Fibroblast of gingiva (primary cell): ENCODE measurements at regions not wholly inside any gene's neighbourhood (a gene's known extent, or its start where the extent isn't known, plus 50 kb on each side); places are given as distances from the start of the nearest gene placed in this dataset.

Experiments
- DNase-seq: peaks from one replicate; pipeline ENCODE4 v3.0.0-alpha.2; 2011; ENCODE audit warnings: low read depth

GRCh38 chr2:204272610-204273287 lies 272.5 kb upstream of the PARD3B start:
- DNase-seq: no peak

DNA sequence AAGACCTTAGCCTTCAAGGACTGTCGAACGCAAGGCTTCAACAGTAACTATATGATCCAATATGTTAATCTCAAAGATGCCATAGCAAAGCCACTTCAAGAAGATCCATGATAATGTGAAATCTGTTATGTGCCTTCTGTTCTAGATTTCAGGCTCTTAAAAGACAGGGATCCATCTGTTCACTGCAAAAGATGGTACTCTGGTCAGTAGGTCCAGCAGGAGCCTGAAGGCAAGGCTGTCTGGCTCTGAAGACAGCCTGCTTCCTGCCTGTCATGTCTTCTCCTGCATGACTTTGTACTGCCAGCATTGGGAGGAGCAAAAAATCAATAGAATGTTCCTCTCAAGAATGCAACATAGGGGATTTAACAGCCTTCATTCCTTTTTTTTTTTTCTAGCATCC lies 270.8 kb upstream of the PARD3B start:
- DNase-seq: no peak

DNA sequence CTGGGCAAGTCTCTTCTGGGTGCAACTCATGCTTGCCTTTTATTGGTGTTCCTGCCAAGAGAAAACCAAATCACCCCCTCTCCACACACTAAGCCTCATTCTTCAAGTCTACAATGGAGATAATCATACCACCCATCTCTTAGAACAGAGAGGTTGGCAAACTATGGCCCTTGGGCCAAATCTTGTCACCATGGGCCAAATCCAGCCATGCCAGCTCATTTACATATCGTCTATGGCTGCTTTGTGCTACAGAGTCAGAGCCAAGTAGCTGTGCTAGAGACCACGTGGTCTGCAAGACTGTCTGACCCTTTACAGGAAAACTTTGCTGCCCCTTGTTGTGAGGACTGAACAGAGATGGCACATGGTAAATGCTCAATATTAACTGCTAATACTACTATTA lies 270.3 kb upstream of the PARD3B start:
- DNase-seq: no peak

- DNase-seq: no peak
These were observed 268.0 kb upstream of the PARD3B start for GRCh38 chr2:204277226-204277625.

GRCh38 chr2:204278454-204278853 lies 266.8 kb upstream of the PARD3B start:
- no peak for DNase-seq

GRCh38 chr2:204279819-204280218 lies 265.5 kb upstream of the PARD3B start:
- no peak for DNase-seq

DNA sequence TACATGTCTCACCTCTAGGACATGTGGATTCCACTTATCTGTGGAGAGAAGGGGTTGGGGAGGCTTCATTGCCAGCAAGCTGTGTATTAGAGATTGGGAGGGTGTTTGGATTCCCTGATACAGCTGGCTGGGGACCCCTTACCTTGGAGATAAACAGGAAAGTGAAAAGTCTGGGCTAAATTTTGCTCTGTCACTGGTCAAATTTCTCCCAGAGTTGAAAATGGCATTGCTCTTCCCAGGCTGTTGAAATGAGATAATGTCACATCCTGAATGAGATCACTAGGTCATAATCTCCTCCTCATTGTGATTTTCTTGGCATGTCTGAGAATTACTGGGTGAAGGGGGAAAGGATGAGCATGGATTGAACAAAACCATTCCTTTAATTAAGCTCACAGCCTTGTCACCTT lies 265.0 kb upstream of the PARD3B start:
- no peak for DNase-seq

DNA sequence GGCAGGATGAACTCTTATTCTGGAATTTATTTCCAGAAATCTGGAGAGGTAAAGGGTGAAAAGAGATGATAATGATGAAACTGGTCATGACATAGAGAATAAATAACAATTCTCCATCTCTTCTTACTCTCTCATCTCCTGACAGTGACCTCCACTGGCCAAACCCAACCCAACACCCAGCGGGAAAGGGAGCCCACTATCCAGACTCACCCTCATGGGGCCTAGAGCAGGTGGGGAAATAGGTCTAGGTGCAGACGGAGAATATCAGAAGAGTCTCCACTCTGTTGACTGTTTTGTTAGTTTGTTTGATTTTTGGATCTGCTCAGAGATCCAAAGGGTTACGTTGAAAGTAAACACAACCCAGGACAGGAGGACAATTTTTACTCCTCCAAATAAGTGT lies 263.2 kb upstream of the PARD3B start:
- DNase-seq: no peak

DNA sequence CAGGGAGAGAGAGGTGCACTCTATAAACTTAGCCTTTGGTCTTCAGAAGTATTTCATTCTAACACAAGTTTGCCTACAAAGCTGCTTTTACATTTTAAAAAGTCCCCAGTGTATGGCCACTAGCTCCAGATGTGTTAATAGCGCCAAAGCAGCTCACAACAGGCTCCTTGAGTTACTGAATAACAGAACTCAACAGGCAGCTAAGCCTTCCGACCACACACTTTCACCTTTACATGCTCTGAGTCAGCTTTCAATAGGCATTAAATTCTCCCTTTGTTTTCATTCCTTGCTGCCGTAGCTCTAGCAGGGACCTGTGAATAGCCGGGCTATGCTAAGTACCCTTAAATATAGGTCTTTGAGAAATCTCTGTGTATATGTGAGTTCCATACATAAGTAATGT lies 262.8 kb upstream of the PARD3B start:
- DNase-seq: no peak

DNA sequence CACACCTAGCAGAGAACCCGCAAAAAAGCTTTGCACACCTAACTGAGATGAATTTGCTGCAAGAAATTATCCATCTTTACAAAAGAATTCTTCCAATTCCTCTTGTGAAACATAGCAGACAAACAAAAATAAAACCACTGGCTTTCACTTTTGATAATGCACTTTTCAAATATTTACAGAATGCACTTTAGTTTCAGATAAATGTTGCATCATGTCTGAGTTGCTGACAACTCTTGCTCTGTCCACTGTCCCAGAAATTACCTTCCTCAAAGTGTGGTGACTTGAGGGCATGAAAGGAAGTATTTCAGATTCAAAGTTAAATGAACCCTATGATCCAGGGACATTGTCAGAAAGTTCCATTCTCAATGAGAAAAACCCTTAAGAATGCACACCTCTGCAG lies 256.2 kb upstream of the PARD3B start:
- no peak for DNase-seq

DNA sequence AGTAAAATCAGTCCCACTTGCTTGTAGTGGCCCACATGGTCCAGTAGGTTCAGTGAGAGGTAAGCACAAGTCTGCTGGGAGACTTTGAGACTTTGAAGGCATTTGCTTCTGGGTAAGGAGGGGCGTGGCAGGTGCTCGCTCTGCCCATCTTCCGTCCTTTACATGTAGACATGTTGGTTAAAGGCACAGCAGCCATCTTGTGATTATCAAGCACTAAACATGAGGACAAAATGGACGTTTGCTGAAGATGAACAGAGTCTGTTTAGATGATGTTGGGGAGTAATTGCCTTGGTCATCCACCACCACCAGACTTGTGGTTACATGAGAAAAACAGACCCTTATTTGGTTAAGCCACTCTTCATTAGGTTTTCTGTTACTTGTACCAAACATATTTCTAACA lies 252.8 kb upstream of the PARD3B start:
- no peak for DNase-seq

GRCh38 chr2:204293884-204294747 lies 251.2 kb upstream of the PARD3B start:
- no peak for DNase-seq

DNA sequence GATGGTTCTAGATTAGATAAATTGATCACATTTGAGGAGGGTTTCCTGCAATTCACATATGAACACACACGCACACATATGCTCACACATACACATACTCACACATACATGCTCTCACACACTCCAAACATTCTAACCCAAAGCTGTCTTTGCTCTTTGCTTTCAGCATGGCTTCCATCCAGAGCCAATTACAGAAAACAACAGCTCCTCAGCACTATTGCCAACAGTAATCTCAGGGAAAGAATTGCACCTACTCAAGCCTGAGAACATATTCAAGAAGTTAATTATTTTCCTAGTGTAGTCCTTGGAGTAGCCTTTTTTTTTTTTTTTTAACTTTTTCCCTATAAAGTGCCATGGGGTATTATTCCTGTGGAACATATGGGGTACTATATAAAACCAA lies 246.9 kb upstream of the PARD3B start:
- no peak for DNase-seq

DNA sequence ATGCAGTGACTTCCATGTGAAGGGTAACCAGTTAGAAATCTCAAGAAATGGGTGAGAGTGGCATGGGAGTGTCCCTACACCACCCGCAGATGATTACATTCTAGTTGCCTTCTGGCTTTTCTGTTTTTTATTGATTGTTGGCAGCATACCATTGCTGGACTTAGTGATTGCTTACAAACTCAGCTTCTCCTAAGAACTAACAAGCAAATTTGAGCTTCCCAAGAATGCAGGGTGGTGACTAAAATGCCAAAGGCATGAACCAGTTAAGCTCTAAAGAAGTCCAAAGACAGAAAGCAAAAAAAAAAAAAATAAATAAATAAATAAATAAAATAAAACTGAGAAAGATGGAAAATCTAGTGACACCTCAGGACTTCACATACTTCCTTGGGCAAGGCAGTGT lies 245.5 kb upstream of the PARD3B start:
- DNase-seq: no peak

DNA sequence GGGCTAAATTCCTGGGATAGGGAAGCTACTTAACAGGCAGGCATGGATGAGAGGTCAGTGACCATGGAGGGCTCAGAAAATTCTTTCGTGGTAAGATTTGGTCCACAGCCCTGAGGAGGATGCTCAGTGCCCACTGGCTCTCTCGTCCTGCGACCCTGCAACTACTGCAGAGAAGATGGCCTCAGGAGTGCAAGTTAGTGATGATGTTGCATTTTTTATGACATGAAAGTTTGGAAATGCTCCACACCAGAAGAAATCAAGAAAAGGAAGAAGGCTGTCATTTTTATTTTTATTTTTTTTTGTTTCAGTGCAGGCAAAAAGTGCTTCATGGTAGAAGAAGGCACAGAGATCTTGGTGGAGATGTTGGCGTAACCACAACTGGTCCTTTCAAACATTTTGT lies 238.6 kb upstream of the PARD3B start:
- DNase-seq: no peak

DNA sequence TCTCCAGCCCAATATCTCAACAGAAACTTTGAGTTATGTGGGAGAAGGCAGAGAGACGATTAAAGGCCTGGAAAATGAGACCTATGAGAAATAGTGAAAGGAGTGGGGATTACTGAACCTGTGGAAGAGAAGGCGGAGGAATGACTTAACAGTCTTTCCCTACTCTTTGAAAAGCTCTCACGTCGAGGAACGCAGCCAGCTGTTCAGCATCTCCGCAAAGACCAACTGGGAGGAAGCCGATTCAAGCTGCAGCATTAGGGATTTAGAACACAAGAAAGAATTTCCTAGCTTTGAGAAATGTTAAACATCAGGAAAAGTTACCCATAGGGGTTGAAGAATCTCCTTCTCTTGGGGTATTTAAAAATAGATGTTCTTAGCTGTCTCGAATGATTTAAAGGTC lies 233.2 kb upstream of the PARD3B start:
- no peak for DNase-seq

GRCh38 chr2:204313256-204313655 lies 232.0 kb upstream of the PARD3B start:
- DNase-seq: no peak

GRCh38 chr2:204315236-204315662 lies 230.0 kb upstream of the PARD3B start:
- peak; percentile 8 for DNase-seq

DNA sequence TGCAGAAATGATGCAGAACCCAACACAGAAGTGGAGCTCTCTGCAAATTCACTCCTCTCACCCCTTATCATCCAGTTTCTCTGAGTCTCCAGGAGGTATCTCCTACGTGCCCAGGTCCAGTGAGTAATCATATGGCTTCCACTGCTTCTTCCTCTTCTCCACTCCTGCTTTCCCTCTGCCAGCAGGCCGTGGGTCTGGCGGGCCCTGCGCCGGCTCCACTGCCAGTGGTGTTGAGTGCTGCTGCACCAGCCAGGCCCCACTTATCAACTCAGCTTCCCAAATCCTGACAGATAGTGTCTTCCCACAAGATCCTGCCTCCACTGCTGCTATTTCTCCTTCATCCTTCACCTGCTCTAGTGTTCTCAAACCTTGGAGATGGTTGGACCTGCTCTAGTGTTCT lies 227.6 kb upstream of the PARD3B start:
- DNase-seq: no peak

- DNase-seq: no peak
These were observed 224.1 kb upstream of the PARD3B start for GRCh38 chr2:204321027-204321800.

- DNase-seq: peak; percentile 19
These were observed 223.1 kb upstream of the PARD3B start for GRCh38 chr2:204321910-204322751.

DNA sequence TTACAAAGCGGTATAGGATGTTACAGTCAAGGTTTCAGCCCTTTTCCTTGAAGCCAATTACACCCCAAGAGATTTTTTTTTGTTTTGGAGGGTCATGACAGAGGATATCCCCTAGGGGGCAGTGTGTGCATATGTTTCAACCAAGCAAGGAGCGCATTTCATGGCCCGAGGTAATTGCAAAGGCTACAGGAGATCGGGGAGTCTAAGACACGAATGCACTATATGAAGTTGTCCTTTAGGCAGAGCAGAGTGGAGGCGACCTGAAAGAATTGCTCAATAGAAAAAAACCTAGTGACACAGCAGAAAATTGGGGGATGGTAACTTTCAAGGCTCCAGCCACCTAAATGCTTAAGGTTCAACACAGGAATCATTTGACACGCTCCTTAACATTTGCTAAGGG lies 219.8 kb upstream of the PARD3B start:
- peak; percentile 74 for DNase-seq
